Activated T-cell treated with anti-CD3 and anti-CD28 coated beads, Interleukin-2, amount 50 U/mL, for 72 hours (primary cell): ENCODE measurements at regions not wholly inside any gene's neighbourhood (a gene's known extent, or its start where the extent isn't known, plus 50 kb on each side); places are given as distances from the start of the nearest gene placed in this dataset.
"Not testable (repeated sequence)": the region's sequence is repeated elsewhere in the genome, so short reads cannot be mapped to it uniquely, and the experiment has no call there.

Experiments used
- ATAC-seq, 2 donors: fragments of 150-1000 bp; cut with Tn5 transposase; replicated peaks in 1 of 2; 2 replicates each; pipeline ENCODE4 v1.10.0; 2021; ENCODE audit warnings: moderate library complexity in 2 of 2, mild to moderate bottlenecking in 1 of 2
- DNase-seq, 2 donors: peaks; one replicate each; pipeline ENCODE4 v3.0.0; 2021 to 2022; ENCODE audit warnings: mixed read lengths in 1 of 2
- H3K27ac Mint-ChIP-seq: one replicate; pipeline ENCODE4 v1.8.0; 2022; ENCODE audit warnings: mild to moderate bottlenecking, moderate library complexity, mixed read lengths
- H3K27me3 Mint-ChIP-seq: one replicate; pipeline ENCODE4 v1.8.0; 2022; ENCODE audit warnings: low read depth, mixed read lengths
- H3K36me3 Mint-ChIP-seq, 2 donors: one replicate each; pipeline ENCODE4 v1.8.0; 2022; ENCODE audit warnings: mixed read lengths in 2 of 2, mild to moderate bottlenecking in 1 of 2; ENCODE audit not compliant: insufficient read depth in 2 of 2
- H3K4me1 Mint-ChIP-seq: one replicate; pipeline ENCODE4 v1.8.0; 2022; ENCODE audit warnings: low read depth, mixed read lengths
- H3K4me3 Mint-ChIP-seq, 2 donors: one replicate each; pipeline ENCODE4 v1.8.0; 2022; ENCODE audit warnings: mild to moderate bottlenecking in 2 of 2, mixed read lengths in 2 of 2, moderate library complexity in 2 of 2
- H3K9me3 Mint-ChIP-seq, 2 donors: one replicate each; pipeline ENCODE4 v1.8.0; 2022; ENCODE audit warnings: mixed read lengths in 2 of 2

GRCh38 chr6:90891355-90891754, 304.5 kb upstream of the MAP3K7 start:
- H3K4me3 Mint-ChIP-seq = no peak overlapping the region
- no peak for ATAC-seq
- no peak for DNase-seq
- H3K27me3 Mint-ChIP-seq = peaks cover 14% of the 10 kb centered on the region
- H3K36me3 Mint-ChIP-seq = no peaks in the 10 kb centered on the region
- no peaks in the 10 kb centered on the region for H3K9me3 Mint-ChIP-seq
- H3K27ac Mint-ChIP-seq = no peak overlapping the region
- H3K4me1 Mint-ChIP-seq = no peaks in the 10 kb centered on the region

- DNase-seq = no peak
- Mint-ChIP-seq H3K9me3 (no peaks in the 10 kb centered on the region), H3K4me3 (no peak overlapping the region), H3K36me3 (no peaks in the 10 kb centered on the region), H3K4me1 (no peaks in the 10 kb centered on the region), H3K27ac (no peak overlapping the region), H3K27me3 (peaks cover 11% of the 10 kb centered on the region)
- no peak for ATAC-seq
Measured at GRCh38 chr6:90890683-90891330, 303.9 kb upstream of the MAP3K7 start.

- DNase-seq (no peak), ATAC-seq (no peak)
- peaks cover under 1% of the 10 kb centered on the region for H3K27me3 Mint-ChIP-seq
- no peaks in the 10 kb centered on the region for H3K4me1 Mint-ChIP-seq
- H3K27ac Mint-ChIP-seq = no peak overlapping the region
- peaks cover under 1 to 3% of the 10 kb centered on the region in 2 donors for H3K9me3 Mint-ChIP-seq
- peaks cover 0 to 2% of the 10 kb centered on the region in 2 donors for H3K36me3 Mint-ChIP-seq
- no peak overlapping the region for H3K4me3 Mint-ChIP-seq
Measured at GRCh38 chr6:90887764-90888163, 300.9 kb upstream of the MAP3K7 start.

- no peak overlapping the region for H3K4me3 Mint-ChIP-seq
- H3K4me1 Mint-ChIP-seq = no peaks in the 10 kb centered on the region
- ATAC-seq (no peak), DNase-seq (no peak)
- H3K9me3 Mint-ChIP-seq = peaks cover 6 to 13% of the 10 kb centered on the region in 2 donors
- H3K27me3 Mint-ChIP-seq = peaks cover 5% of the 10 kb centered on the region
- no peak overlapping the region for H3K27ac Mint-ChIP-seq
- peaks cover 1 to 4% of the 10 kb centered on the region in 2 donors for H3K36me3 Mint-ChIP-seq
Measured at GRCh38 chr6:90885611-90886056, 298.8 kb upstream of the MAP3K7 start.

GRCh38 chr6:90885137-90885536, 298.3 kb upstream of the MAP3K7 start:
- not testable (repeated sequence) for H3K27ac Mint-ChIP-seq, H3K27me3 Mint-ChIP-seq, H3K4me3 Mint-ChIP-seq, H3K4me1 Mint-ChIP-seq, DNase-seq, ATAC-seq, H3K36me3 Mint-ChIP-seq
- H3K9me3 Mint-ChIP-seq = peaks cover 6 to 16% of the 10 kb centered on the region in 2 donors

- Mint-ChIP-seq H3K4me3 (no peak overlapping the region), H3K36me3 (peaks cover 2 to 3% of the 10 kb centered on the region in 2 donors), H3K9me3 (peaks cover 8 to 11% of the 10 kb centered on the region in 2 donors), H3K27ac (no peak overlapping the region), H3K27me3 (peaks cover 16% of the 10 kb centered on the region), H3K4me1 (no peaks in the 10 kb centered on the region)
- ATAC-seq (no peak), DNase-seq (no peak)
Measured at GRCh38 chr6:90877616-90878015, 290.7 kb upstream of the MAP3K7 start.

- Mint-ChIP-seq H3K9me3 (peaks cover 0 to 4% of the 10 kb centered on the region in 2 donors), H3K27me3 (peaks cover 29% of the 10 kb centered on the region), H3K27ac (no peak overlapping the region), H3K4me3 (no peak overlapping the region), H3K36me3 (no peaks in the 10 kb centered on the region), H3K4me1 (no peaks in the 10 kb centered on the region)
- no peak for ATAC-seq
- DNase-seq = no peak
Measured at GRCh38 chr6:90874931-90875330, 288.1 kb upstream of the MAP3K7 start.

- no peak overlapping the region for H3K4me3 Mint-ChIP-seq
- no peak for ATAC-seq
- no peaks in the 10 kb centered on the region for H3K36me3 Mint-ChIP-seq
- no peak for DNase-seq
- no peak overlapping the region for H3K27ac Mint-ChIP-seq
- no peaks in the 10 kb centered on the region for H3K9me3 Mint-ChIP-seq
- H3K27me3 Mint-ChIP-seq = peaks cover 22% of the 10 kb centered on the region
- no peaks in the 10 kb centered on the region for H3K4me1 Mint-ChIP-seq
Measured at GRCh38 chr6:90872981-90873380, 286.1 kb upstream of the MAP3K7 start.

GRCh38 chr6:90870561-90870960, 283.7 kb upstream of the MAP3K7 start:
- no peak overlapping the region for H3K27ac Mint-ChIP-seq
- ATAC-seq = no peak
- no peaks in the 10 kb centered on the region for H3K9me3 Mint-ChIP-seq
- H3K4me3 Mint-ChIP-seq = no peak overlapping the region
- H3K4me1 Mint-ChIP-seq = no peaks in the 10 kb centered on the region
- no peak for DNase-seq
- H3K36me3 Mint-ChIP-seq = no peaks in the 10 kb centered on the region
- H3K27me3 Mint-ChIP-seq = peaks cover 20% of the 10 kb centered on the region

- Mint-ChIP-seq H3K4me3 (no peak overlapping the region), H3K36me3 (no peaks in the 10 kb centered on the region), H3K9me3 (no peaks in the 10 kb centered on the region), H3K27me3 (peaks cover 20% of the 10 kb centered on the region), H3K4me1 (no peaks in the 10 kb centered on the region), H3K27ac (no peak overlapping the region)
- ATAC-seq (no peak), DNase-seq (no peak)
Measured at GRCh38 chr6:90868656-90869055, 281.8 kb upstream of the MAP3K7 start.

GRCh38 chr6:90868256-90868655, 281.4 kb upstream of the MAP3K7 start:
- no peak overlapping the region for H3K4me3 Mint-ChIP-seq
- no peaks in the 10 kb centered on the region for H3K4me1 Mint-ChIP-seq
- H3K27me3 Mint-ChIP-seq = peaks cover 20% of the 10 kb centered on the region
- no peaks in the 10 kb centered on the region for H3K36me3 Mint-ChIP-seq
- H3K9me3 Mint-ChIP-seq = no peaks in the 10 kb centered on the region
- ATAC-seq = no peak
- DNase-seq = no peak
- H3K27ac Mint-ChIP-seq = no peak overlapping the region

GRCh38 chr6:90865513-90865912, 278.6 kb upstream of the MAP3K7 start:
- peak; percentile 32 to 50 for ATAC-seq

GRCh38 chr6:90863043-90863442, 276.2 kb upstream of the MAP3K7 start:
- Mint-ChIP-seq H3K4me1 (no peaks in the 10 kb centered on the region), H3K36me3 (no peaks in the 10 kb centered on the region), H3K4me3 (no peak overlapping the region), H3K9me3 (no peaks in the 10 kb centered on the region), H3K27ac (no peak overlapping the region), H3K27me3 (no peaks in the 10 kb centered on the region)
- DNase-seq (no peak), ATAC-seq (no peak)

More at GRCh38 chr6:90865513-90865912, 278.6 kb upstream of the MAP3K7 start:
- H3K27ac Mint-ChIP-seq = no peak overlapping the region
- no peaks in the 10 kb centered on the region for H3K9me3 Mint-ChIP-seq
- no peak for DNase-seq
- no peak overlapping the region for H3K4me3 Mint-ChIP-seq
- H3K27me3 Mint-ChIP-seq = no peaks in the 10 kb centered on the region
- H3K4me1 Mint-ChIP-seq = no peaks in the 10 kb centered on the region
- no peaks in the 10 kb centered on the region for H3K36me3 Mint-ChIP-seq
